ENCODE measurements at regions not wholly inside any gene's neighbourhood (a gene's known extent, or its start where the extent isn't known, plus 50 kb on each side); places are given as distances from the start of the nearest gene placed in this dataset.

DNA sequence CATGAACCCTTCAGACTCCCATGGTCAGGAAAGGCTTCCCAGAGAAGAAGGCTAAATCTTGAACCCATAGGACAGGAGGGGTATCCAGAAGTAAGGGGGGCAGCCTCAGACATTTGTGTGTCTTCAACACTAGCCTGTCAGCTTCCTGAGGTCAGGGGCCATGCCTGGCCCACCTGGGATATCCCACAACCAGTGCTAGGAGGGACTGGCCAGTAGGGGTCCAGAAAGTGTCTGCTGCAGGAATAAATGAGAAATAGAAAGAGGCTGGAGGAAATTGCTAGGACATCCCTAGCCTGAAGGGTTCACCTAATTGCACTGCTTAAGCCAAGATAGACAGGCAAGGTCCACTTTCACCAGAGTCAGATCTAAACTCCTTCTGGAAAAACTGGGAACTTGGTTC lies 799.6 kb upstream of the ID2 start:
- no peak for ATAC-seq
- intact Hi-C loops (cut with DNase I), result no loop called here
- no peak for DNase-seq (ENCODE audit: low spot score)

- no peak for ATAC-seq
Measured at GRCh38 chr2:7884338-7884737, 797.5 kb upstream of the ID2 start.

DNA sequence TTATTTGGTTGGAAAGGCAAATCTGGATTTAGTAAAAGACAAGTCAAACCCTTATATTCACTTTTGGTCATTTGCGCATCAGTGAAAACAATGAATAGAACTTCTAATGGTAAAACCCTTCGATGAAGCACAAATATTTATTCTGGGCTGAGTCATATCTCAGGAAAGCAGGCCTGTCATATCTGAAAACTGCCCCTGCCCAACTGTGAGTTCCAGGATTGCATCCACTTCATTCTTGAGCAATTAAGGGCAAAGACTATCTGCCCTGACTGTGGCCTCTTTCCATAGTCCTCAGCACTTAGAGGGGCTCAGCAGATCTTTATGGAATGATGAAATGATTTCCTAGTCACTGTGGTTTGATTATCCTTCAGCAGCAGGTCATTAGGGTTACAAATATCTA lies 795.2 kb upstream of the ID2 start:
- intact Hi-C loops (cut with DNase I), result no loop called here
- ATAC-seq, result no peak
- no peak for DNase-seq (ENCODE audit: low spot score)

More at GRCh38 chr2:7884338-7884737, 797.5 kb upstream of the ID2 start:
- no peak for DNase-seq (ENCODE audit: low spot score)
- intact Hi-C loops (cut with DNase I), result no loop called here

- intact Hi-C loops (cut with DNase I), result no loop called here
- no peak for ATAC-seq
- DNase-seq (ENCODE audit: low spot score), result no peak
Measured at GRCh38 chr2:7887441-7887840, 794.4 kb upstream of the ID2 start.

DNA sequence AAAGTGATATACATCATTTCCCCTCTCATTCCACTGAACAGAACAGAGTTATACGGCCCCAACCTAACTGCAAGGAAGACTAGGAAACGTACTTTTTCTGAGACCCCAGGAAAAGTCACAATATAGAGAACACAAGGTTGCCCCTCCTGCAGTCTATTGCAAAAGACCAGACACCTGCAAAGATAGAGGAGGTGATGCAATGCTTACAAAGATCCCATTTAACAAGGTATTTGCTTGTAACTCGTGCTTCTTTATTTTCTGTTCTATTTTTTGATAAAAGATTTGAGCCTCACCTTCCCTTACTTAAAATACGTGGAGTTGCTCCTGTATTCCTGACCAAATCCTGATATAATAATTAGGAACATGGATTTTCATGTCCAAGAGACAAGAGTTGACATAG lies 793.0 kb upstream of the ID2 start:
- DNase-seq (ENCODE audit: low spot score), result no peak
- no peak for ATAC-seq

GRCh38 chr2:7891312-7891711 lies 790.5 kb upstream of the ID2 start:
- ATAC-seq, result no peak
- intact Hi-C loops (cut with DNase I), result no loop called here
- no peak for DNase-seq (ENCODE audit: low spot score)

More for the DNA sequence above, 793.0 kb upstream of the ID2 start:
- intact Hi-C loops (cut with DNase I), result no loop called here

DNA sequence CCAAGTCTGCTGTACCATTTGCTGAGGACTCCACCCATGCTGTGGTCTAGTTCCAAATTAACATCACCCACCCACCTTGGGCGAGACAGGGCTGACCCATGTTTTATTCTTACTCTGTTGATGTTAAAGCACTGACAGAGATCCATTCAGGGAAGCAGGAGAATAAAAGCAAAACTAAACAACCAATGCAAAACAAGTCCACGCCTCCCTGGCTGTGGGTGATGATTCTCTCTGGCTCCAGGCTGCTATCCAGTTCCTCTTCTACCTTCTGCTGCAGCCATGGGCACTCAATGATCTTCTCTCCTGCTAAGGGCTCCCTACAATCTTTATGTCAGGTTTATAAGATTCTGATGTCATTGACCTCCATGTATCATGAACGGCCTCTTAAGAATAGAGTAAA lies 786.6 kb upstream of the ID2 start:
- intact Hi-C loops (cut with DNase I), result no loop called here
- no peak for DNase-seq (ENCODE audit: low spot score)
- ATAC-seq, result no peak

GRCh38 chr2:7896940-7897487 lies 784.8 kb upstream of the ID2 start:
- DNase-seq (ENCODE audit: low spot score) (no peak), ATAC-seq (no peak)

DNA sequence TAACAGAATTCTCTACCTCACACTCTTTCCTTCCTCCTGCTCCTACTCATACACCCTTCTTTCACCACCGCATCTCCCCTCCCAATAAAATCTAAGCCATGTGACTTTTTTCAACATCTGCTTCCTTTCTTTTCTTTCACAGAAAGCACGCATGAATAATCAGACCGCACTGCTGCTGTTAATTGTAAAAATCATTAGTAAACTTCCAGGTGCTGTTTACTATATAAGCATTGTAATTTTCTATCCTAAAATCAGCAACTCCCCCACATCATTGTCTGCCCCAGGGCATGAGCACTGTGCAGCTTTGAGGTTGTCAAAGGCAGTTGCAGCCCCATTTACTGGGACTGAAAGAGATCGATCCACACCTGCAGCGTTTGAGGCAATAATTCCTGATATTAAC lies 782.6 kb upstream of the ID2 start:
- no peak for ATAC-seq
- intact Hi-C loops (cut with DNase I), result no loop called here

More at GRCh38 chr2:7896940-7897487, 784.8 kb upstream of the ID2 start:
- intact Hi-C loops (cut with DNase I), result no loop called here

GRCh38 chr2:7899923-7900322 lies 781.9 kb upstream of the ID2 start:
- intact Hi-C loops (cut with DNase I), result no loop called here
- ATAC-seq (no peak), DNase-seq (ENCODE audit: low spot score) (no peak)

More for the DNA sequence above, 782.6 kb upstream of the ID2 start:
- DNase-seq (ENCODE audit: low spot score), result no peak

DNA sequence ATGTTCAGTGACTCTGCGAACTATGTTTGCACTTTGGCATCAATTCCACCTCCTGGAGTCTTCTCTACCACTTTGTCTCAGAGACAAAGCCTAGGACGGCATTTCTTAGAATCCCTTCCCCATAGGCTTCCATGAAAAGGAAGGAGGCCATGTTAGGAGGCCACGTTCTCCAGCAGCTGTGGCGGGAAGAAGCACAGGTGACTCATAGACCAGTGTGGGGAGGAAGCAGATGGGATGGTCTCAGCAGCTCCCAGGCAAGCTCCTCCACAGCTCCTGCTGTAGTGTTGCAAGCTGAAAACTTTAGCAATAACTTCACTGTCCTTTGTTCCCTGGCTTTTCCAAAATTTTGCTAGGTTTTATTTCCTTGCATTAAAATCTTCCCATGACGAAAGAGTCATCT lies 781.3 kb upstream of the ID2 start:
- no peak for ATAC-seq
- intact Hi-C loops (cut with DNase I), result no loop called here

GRCh38 chr2:7902251-7902765 lies 779.5 kb upstream of the ID2 start:
- ATAC-seq, result no peak
- intact Hi-C loops (cut with DNase I), result no loop called here

More for the DNA sequence above, 781.3 kb upstream of the ID2 start:
- no peak for DNase-seq (ENCODE audit: low spot score)

DNA sequence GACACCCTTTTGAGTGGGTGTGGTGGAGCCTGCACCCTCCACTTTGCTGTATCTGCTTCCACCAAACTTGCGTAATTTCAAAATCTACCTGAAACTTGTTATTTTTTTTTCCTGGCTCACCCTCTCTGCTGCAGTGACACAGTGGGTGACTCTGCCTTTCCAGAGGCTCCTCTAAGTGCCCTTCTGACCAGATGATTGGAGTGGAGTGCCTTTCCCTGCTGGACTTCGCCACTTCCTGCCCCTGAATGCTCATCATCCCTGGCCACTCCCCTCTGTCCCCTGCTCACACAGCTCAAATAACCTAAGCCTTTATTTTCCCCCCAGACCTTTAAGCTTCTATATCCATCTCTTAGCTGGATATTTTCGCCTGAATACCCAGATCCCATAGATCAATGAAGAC lies 777.5 kb upstream of the ID2 start:
- ATAC-seq (no peak), DNase-seq (ENCODE audit: low spot score) (no peak)
- intact Hi-C loops (cut with DNase I), result no loop called here

More at GRCh38 chr2:7902251-7902765, 779.5 kb upstream of the ID2 start:
- no peak for DNase-seq (ENCODE audit: low spot score)

GRCh38 chr2:7905756-7906155 lies 776.1 kb upstream of the ID2 start:
- no peak for ATAC-seq
- intact Hi-C loops (cut with DNase I), result no loop called here
- no peak for DNase-seq (ENCODE audit: low spot score)

GRCh38 chr2:7906431-7906830 lies 775.4 kb upstream of the ID2 start:
- DNase-seq (ENCODE audit: low spot score) (no peak), ATAC-seq (no peak)
- intact Hi-C loops (cut with DNase I), result no loop called here

GRCh38 chr2:7907041-7907440 lies 774.8 kb upstream of the ID2 start:
- no peak for DNase-seq (ENCODE audit: low spot score)
- ATAC-seq, result no peak
- intact Hi-C loops (cut with DNase I), result no loop called here

- intact Hi-C loops (cut with DNase I), result no loop called here
- DNase-seq (ENCODE audit: low spot score) (no peak), ATAC-seq (no peak)
Measured at GRCh38 chr2:7910752-7911151, 771.1 kb upstream of the ID2 start.

GRCh38 chr2:7911196-7911595 lies 770.7 kb upstream of the ID2 start:
- DNase-seq (ENCODE audit: low spot score) (no peak), ATAC-seq (no peak)
- intact Hi-C loops (cut with DNase I), result no loop called here

GRCh38 chr2:7913974-7914373 lies 767.9 kb upstream of the ID2 start:
- no peak for ATAC-seq
- intact Hi-C loops (cut with DNase I), result no loop called here

DNA sequence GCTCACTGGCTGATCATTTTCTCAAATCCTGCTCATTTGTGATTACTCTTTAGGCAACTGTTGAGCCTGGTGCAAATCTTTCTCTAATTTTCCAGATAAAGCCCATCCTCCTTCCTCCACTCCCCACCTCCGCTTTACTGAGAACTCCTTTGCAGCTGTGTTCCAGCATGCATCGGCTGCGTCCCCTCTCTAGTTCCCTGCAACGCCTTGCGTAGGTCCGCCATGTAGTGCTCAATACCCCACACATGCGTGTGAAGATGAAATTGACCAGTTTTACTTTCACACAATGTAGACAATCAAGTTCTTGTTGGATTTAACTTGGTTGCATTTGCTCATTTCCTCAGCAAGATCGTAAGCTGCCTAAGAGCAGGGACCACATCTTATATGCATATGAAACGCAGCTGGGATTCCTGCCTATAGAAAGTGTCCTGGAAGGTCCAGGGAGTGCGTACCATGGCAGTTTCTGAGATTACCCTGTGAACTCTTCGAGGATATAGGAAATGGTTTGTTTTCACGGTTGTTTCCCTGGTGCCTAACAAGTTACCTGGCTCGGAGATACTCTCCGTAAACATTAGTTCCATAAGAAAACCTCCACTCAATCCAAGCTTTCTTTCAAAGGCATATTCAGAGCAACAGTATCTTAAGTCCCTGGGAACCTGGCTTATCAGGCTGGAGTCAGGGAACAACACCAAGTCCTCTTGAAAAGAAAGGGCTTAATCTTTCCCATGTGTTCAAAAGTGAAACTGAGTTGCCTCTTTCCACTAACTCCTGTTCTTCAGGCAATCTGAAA lies 766.4 kb upstream of the ID2 start:
- DNase-seq (ENCODE audit: low spot score), result no peak
- intact Hi-C loops (cut with DNase I), result no loop called here
- ATAC-seq, result peak; percentile 83

More at GRCh38 chr2:7913974-7914373, 767.9 kb upstream of the ID2 start:
- DNase-seq (ENCODE audit: low spot score), result no peak

DNA sequence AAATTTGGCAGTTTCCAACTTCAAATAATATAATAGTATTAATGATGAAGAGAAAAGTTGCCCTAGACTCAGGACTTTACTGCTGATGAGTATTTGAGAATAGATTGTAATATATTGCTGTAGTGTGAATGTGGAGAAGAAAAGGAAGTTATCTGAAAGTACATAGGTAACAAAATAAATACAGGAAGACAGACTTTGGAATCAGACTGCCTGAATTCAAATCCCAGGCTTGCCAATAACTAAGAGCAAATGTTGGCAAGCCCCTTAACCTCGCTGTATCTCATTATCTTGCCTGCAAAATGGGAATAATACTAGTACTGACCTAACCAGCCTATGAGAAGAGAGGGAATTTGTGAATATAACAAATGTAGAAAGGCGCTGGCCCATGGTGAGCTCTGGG lies 765.2 kb upstream of the ID2 start:
- ATAC-seq (no peak), DNase-seq (ENCODE audit: low spot score) (no peak)
- intact Hi-C loops (cut with DNase I), result no loop called here
